ENCODE measurements at regions not wholly inside any gene's neighbourhood (a gene's known extent, or its start where the extent isn't known, plus 50 kb on each side); places are given as distances from the start of the nearest gene placed in this dataset.

- TF ChIP-seq REST (IDR thresholded peaks at IDR 0.05; ENCODE audit: low read depth, low read length) (no peak), SPI1 (IDR thresholded peaks at IDR 0.05; ENCODE audit: borderline replicate concordance, insufficient read depth, low read depth, low read length) (no peak), CEBPZ (IDR thresholded peaks at IDR 0.05; ENCODE audit: low read depth, low read length) (no peak), NBN (IDR thresholded peaks at IDR 0.05) (no peak), NR2C2 (IDR thresholded peaks at IDR 0.05; ENCODE audit: borderline replicate concordance, control insufficient read depth, insufficient read length, low read depth) (no peak), TBL1XR1 (IDR thresholded peaks at IDR 0.05; ENCODE audit: low read depth, low read length) (no peak)
These were observed 56.8 kb upstream of the PARP11 start (continued) for GRCh38 chr12:3929875-3930615.
